Endothelial cell of umbilical vein (primary cell): ENCODE measurements at regions not wholly inside any gene's neighbourhood (a gene's known extent, or its start where the extent isn't known, plus 50 kb on each side); places are given as distances from the start of the nearest gene placed in this dataset.

Experiments used
- BruUV-seq: library from RNA; stranded (reverse); fragments of 400-500 nt; replicated peaks from 2 replicates; lab custom pipeline; 2021; lab: Mats Ljungman, UMichigan
- CTCF ChIA-PET: fragments of 300-600, 350-600 bp; sonication (Branson Sonifier 250); formaldehyde crosslinking; loops from one replicate; lab custom pipeline; 2021; ENCODE audit warnings: antibody characterized with exemption, inconsistent platforms; lab: Charles Lee
- POLR2A ChIA-PET: fragments of 300-600, 350-600 bp; sonication (Branson Sonifier 250); formaldehyde crosslinking; loops from one replicate; lab custom pipeline; 2021; ENCODE audit warnings: antibody characterized with exemption, inconsistent platforms; lab: Charles Lee
- DNase-seq: peaks from one replicate; pipeline ENCODE4 v3.0.0-alpha.2; 2011; ENCODE audit warnings: low read depth, low spot score
- FAIRE-seq: peaks from 2 replicates; lab custom pipeline; 2011; peaks lifted over from hg19 to GRCh38; lab: Jason Lieb, UNC
- H2AFZ ChIP-seq: 2 replicates; pipeline ENCODE4 v1.6.0; 2012; ENCODE audit warnings: low read depth, low read length, control low read depth, inconsistent platforms
- H3K27ac ChIP-seq: 2 replicates; pipeline ENCODE4 v1.5.1; 2011; ENCODE audit warnings: low read depth, mild to moderate bottlenecking, control low read depth, low read length, moderate library complexity; ENCODE audit not compliant: insufficient read depth
- H3K27me3 ChIP-seq, 2 experiments: 2 replicates each; pipeline versions ENCODE4 v1.6.0 to v1.6.1; 2011; ENCODE audit warnings: low read length in 2 of 2, mixed read lengths in 1 of 2; ENCODE audit not compliant: control insufficient read depth in 2 of 2, insufficient read depth in 2 of 2
- H3K36me3 ChIP-seq, 2 experiments: 2 replicates in 1 of 2; 3 replicates in 1 of 2; pipeline ENCODE4 v1.5.1; 2011; ENCODE audit warnings: low read length in 2 of 2, mild to moderate bottlenecking in 1 of 2, moderate library complexity in 1 of 2; ENCODE audit not compliant: control insufficient read depth in 2 of 2, insufficient read depth in 2 of 2; ENCODE audit errors: extremely low read depth in 1 of 2
- H3K4me1 ChIP-seq: 3 replicates; pipeline ENCODE4 v1.5.1; 2011; ENCODE audit warnings: mild to moderate bottlenecking, low read length; ENCODE audit not compliant: control insufficient read depth, insufficient read depth; ENCODE audit errors: extremely low read depth
- H3K4me2 ChIP-seq: 2 replicates; pipeline ENCODE4 v1.6.1; 2011; ENCODE audit warnings: low read length, control low read depth, mixed read lengths; ENCODE audit not compliant: insufficient read depth
- H3K4me3 ChIP-seq, 3 experiments: fragments of 200-600 bp in 1 of 3; sonication (generic), shearing (Covaris generic) in 1 of 3; replicated peaks in 1 of 3; 2 replicates each; pipeline ENCODE4 v1.5.1; 2011 to 2016; ENCODE audit warnings: control low read depth in 3 of 3, low read length in 3 of 3, mild to moderate bottlenecking in 2 of 3, inconsistent platforms in 1 of 3, low read depth in 1 of 3, moderate library complexity in 1 of 3; ENCODE audit not compliant: insufficient read depth in 1 of 3
- H3K79me2 ChIP-seq: 2 replicates; pipeline ENCODE4 v1.6.0; 2012; ENCODE audit warnings: low read length, inconsistent platforms; ENCODE audit not compliant: control insufficient read depth, insufficient read depth
- H3K9ac ChIP-seq: replicated peaks from 2 replicates; pipeline ENCODE3; 2011; ENCODE audit warnings: low read length, control low read depth; ENCODE audit not compliant: insufficient read depth; ENCODE audit errors: extremely low read depth
- H3K9me1 ChIP-seq: replicated peaks from 3 replicates; pipeline ENCODE4 v1.6.0; 2011; ENCODE audit warnings: mild to moderate bottlenecking, low read length; ENCODE audit not compliant: control insufficient read depth, insufficient read depth; ENCODE audit errors: extremely low read depth
- H3K9me3 ChIP-seq: replicated peaks from 2 replicates; pipeline ENCODE4 v1.5.1; 2012; ENCODE audit warnings: low read length, inconsistent platforms; ENCODE audit not compliant: control insufficient read depth, insufficient read depth
- H4K20me1 ChIP-seq: replicated peaks from 2 replicates; pipeline ENCODE3; 2011; ENCODE audit warnings: mild to moderate bottlenecking, low read length; ENCODE audit not compliant: control insufficient read depth, insufficient read depth; ENCODE audit errors: extremely low read depth
- CTCF ChIP-seq, 2 donors: IDR thresholded peaks; 1 replicate in 1 of 2; 2 replicates in 1 of 2; pipeline ENCODE4 v1.5.1; 2011; ENCODE audit warnings: low read length in 2 of 2, mild to moderate bottlenecking in 2 of 2, moderate library complexity in 2 of 2, control low read depth in 1 of 2, inconsistent platforms in 1 of 2, low read depth in 1 of 2; ENCODE audit not compliant: insufficient read depth in 1 of 2; ENCODE audit errors: extremely low read depth in 1 of 2
- EZH2 ChIP-seq: IDR thresholded peaks from 2 replicates; pipeline ENCODE4 v1.6.1; 2012; ENCODE audit warnings: borderline replicate concordance, low read depth, mild to moderate bottlenecking, moderate library complexity, low read length, inconsistent platforms; ENCODE audit not compliant: severe bottlenecking
- FOS ChIP-seq: IDR thresholded peaks from 2 replicates; pipeline ENCODE4 v1.6.1; 2011; ENCODE audit warnings: mild to moderate bottlenecking, low read length, moderate library complexity, borderline replicate concordance; ENCODE audit not compliant: insufficient read depth
- GATA2 ChIP-seq: IDR thresholded peaks from 2 replicates; pipeline ENCODE4 v1.7.0; 2011; ENCODE audit warnings: low read depth, mild to moderate bottlenecking, moderate library complexity, mixed read lengths, low read length; ENCODE audit not compliant: insufficient read length, insufficient read depth
- JUN ChIP-seq: IDR thresholded peaks from 2 replicates; pipeline ENCODE4 v1.6.1; 2011; ENCODE audit warnings: borderline replicate concordance, low read depth; ENCODE audit not compliant: insufficient read length, insufficient read depth
- MAX ChIP-seq: IDR thresholded peaks from 2 replicates; pipeline ENCODE4 v1.6.1; 2011; ENCODE audit not compliant: insufficient read depth, insufficient read length
- MYC ChIP-seq: IDR thresholded peaks from one replicate; pipeline ENCODE4 v1.6.1; 2011; ENCODE audit warnings: mild to moderate bottlenecking, low read depth, low read length
- POLR2A ChIP-seq: IDR thresholded peaks from 2 replicates; pipeline ENCODE4 v1.6.1; 2012; ENCODE audit warnings: low read depth, mild to moderate bottlenecking, control low read depth, low read length
- POLR2AphosphoS5 ChIP-seq: IDR thresholded peaks from 2 replicates; pipeline ENCODE4 v1.6.1; 2012; ENCODE audit warnings: low read depth, mild to moderate bottlenecking, control low read depth, low read length, moderate library complexity; ENCODE audit not compliant: insufficient read depth
- dilution Hi-C: fragments of 300-500 bp; cut with MboI; formaldehyde crosslinking; loops from one replicate; pipeline ENCODE4 v1.15.0; 2019; ENCODE audit warnings: low sequenced_read_pairs; ENCODE audit not compliant: extremely low pct_ligation_motif_present
- intact Hi-C: fragments of 100-400 bp; cut with micrococcal nuclease; formaldehyde crosslinking; loops from one replicate; pipeline ENCODE4 v1.10.0; 2022

GRCh38 chr20:41932431-41932830 lies 314.3 kb upstream of the CHD6 start:
- Histone ChIP-seq H2AFZ (no peak overlapping the region), H3K4me1 (no peaks in the 10 kb centered on the region), H3K27me3 (no peaks in the 10 kb centered on the region), H3K27ac (no peak overlapping the region), H4K20me1 (no peaks in the 10 kb centered on the region), H3K4me3 (no peak overlapping the region), H3K79me2 (no peaks in the 10 kb centered on the region), H3K9me1 (no peaks in the 10 kb centered on the region), H3K4me2 (no peak overlapping the region), H3K9ac (no peak overlapping the region), H3K36me3 (no peaks in the 10 kb centered on the region), H3K9me3 (no peaks in the 10 kb centered on the region)
- no TSS peak for BruUV-seq
- no peak for TF ChIP-seq MAX
- TF ChIP-seq FOS = no peak
- no peak for TF ChIP-seq POLR2AphosphoS5
- no peak for TF ChIP-seq POLR2A
- TF ChIP-seq CTCF (IDR thresholded peaks at IDR 0.05; ENCODE audit: extremely low read depth in 1 of 2, insufficient read depth in 1 of 2, low read depth in 1 of 2, low read length in 2 of 2) = no peak
- TF ChIP-seq GATA2 = no peak
- no peak for TF ChIP-seq JUN
- no peak for TF ChIP-seq MYC
- no peak for TF ChIP-seq EZH2
- DNase-seq = no peak
- dilution Hi-C loops (no loop called here), intact Hi-C loops (no loop called here)
- ChIA-PET CTCF (no interaction called here), POLR2A (no interaction called here)
- no peak for FAIRE-seq
